Hematopoietic multipotent progenitor cell treated with erythropoietin and hydrocortisone succinate and interleukin-3 and kit ligand, for 15 days (in vitro differentiated cells): ENCODE measurements at regions not wholly inside any gene's neighbourhood (a gene's known extent, or its start where the extent isn't known, plus 50 kb on each side); places are given as distances from the start of the nearest gene placed in this dataset.
A peak's percentile ranks its signal among the peaks of the same experiment; 100 is the strongest.

Experiments used
- DNase-seq: peaks from one replicate; pipeline ENCODE4 v3.0.0-alpha.2; 2015; ENCODE audit warnings: low spot score

DNA sequence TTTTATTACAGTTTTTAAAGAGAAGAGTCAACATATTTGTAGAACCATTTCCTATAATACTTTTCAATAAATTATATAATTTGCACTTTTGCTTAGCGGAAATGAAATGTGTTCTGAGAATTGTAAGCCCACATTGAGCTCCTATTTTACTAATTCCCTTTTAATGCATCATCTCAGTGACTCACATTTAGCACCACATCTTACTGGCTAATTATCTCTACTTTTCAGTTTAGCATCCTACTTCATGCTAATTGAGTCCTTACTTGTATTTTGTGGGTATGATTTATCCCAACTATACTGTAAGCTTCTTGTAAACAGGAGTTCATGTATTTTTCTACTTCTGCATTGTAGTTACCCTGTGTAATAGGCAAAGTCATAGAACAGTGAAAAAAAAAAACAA, 67.5 kb downstream of the TMX1 start:
- DNase-seq, result no peak

DNA sequence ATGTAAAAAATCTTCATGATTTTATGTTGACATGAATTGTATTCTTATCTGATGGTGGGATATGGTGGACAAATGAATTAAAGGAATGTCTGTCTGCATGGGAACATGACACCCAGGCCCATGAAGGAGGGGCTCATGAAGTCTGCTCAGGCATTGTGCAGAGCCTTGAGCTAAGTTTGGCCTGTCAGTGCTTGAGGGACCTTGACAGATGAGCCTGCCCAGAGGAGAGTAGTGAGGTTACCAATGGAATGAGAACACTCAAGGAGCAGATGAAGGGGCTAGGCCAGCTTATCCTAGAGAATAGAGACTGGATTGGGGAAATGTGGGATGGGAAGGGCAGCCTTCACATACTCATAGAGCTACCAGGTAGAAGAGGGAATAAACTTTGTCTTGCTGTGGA, 68.8 kb downstream of the TMX1 start:
- no peak for DNase-seq

GRCh38 chr14:51310505-51310944, 70.5 kb downstream of the TMX1 start:
- DNase-seq, result no peak

- no peak for DNase-seq
These were observed 74.4 kb downstream of the TMX1 start for GRCh38 chr14:51314321-51315015.

GRCh38 chr14:51317373-51317772, 77.3 kb downstream of the TMX1 start:
- DNase-seq, result no peak

DNA sequence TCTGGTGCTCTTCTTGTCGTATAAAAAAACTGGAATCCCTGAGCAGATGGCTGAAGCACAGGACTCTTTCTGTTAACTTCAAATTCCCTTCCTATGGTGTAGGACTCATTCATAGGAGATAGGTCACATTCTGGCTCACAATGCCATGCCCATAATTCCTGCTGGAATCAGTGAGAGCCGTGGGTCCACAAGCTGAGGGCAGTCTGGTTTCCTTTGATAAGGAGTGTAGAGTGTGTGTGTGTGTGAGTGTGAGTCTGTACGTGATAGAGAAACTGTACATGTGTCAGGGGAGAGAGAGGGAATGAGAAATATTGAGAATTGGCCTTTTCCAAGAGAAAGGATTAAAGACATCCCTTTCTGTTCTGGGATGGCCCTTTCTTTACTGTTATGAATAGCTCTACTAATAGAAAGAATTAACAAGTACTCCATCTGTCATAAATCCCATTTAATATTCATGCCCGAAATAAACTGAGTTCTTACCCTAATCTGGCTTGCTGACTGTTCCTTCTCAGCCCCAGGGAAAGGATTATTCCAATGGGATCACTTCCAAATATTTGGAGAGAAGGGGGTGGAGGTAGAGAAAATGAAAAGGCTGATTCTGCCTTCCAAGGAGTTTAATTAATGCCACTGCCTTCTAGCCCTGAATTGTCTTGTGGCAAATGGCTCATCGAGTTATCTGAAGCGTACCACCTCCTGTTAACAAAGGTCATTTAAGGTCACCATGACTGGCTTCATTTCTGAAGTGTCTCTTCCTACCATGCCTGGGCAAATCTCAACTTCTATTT, 79.0 kb downstream of the TMX1 start:
- peak; percentile 3 for DNase-seq

DNA sequence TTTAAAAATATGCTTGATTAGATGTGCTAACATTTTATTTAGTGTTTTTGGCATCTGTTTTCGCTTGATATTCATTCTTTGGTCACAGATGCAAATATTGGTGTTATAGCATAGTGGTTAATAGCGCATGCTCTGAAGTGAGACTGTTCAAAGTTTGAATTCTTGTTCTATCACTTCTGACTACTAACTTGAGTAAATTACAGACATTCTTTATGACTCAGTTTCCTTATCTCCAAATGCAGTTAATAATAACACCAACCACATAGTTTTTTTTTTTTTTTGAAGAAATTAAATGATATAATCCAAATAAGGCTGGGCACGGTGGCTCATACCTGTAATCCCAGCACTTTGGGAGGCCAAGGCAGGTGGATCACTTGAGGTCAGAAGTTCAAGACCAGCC, 81.0 kb downstream of the TMX1 start:
- no peak for DNase-seq

- DNase-seq, result no peak
These were observed 83.4 kb downstream of the TMX1 start for GRCh38 chr14:51323492-51323891.

DNA sequence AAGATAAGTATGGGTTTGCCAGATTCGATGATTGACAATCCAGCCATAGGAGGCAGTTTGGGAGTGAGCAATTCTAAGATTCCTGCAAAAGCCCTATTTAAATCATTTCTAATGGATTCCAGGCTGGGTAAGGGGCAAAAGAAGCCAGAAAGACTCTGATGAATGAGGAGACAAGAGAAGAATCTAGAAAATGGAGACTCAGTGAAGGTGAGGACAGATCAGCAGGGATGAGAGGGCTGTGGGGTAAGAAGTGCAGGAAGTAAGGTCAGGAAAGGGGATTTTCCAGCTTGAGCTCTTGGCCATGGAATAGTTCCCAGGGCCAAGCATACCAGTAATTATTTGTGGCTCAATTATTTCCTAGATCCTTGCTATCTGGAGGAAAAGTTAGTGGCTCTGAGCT, 87.3 kb downstream of the TMX1 start:
- no peak for DNase-seq

DNA sequence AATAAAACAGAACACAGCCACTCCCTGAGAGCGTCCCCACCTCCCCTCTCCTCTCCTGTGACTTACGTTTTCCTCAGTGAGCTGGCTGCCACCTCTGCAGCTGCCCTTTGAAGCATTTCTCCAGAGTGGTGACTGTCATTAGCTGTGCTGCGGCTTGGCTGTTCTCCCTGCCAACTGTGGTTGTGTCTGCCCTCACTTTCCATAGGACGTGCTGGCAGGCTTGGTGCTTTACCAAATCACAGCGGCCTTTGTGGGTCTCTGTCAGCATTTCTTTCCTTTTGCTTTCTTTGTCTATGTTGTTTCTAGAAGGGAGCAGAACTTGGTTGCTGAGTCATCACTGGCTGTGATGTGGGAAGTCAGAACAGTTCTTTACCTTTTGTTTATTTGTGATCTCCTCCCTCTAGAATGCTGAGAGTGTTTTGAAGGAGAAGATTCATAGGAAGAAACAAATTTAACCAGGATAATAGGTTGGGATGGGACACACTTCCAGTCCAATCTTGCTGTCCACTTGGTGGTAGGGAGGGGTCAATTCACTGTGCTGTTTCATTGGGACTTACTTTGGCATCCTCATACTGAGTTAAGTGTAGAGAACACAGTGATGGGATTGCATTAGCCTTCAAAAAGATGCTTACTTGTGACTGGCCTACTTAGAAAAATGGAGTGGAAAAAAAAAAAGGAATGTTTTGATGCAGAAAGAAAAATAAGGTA, 88.2 kb downstream of the TMX1 start:
- no peak for DNase-seq

DNA sequence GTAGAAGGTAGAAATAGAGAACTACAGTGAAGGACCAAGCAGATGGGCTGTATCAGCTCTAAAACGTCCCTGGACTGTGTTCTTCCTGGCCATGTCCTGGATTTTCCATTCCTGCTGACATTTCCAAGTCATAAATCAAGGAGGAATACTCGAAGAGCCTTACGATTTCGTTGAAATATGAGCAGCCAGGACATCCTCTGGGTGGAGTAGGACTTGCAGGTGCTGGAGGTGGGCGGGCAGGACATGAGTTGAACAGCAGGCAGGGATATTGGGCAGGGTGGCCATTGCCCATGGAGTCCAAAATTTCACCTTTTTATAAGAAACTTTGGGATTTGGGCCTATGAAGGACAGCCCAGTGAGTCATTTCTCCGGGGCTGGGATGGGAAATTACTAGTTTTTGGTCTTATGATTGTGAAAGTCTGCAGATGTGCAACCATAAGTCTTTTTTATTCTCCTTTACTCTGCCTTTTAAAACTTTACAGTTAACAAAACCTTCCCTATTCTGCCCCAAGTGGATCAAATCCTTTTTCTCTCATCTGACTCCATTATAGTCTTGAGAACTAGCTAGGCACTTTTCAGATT, 88.8 kb downstream of the TMX1 start:
- DNase-seq, result no peak

DNA sequence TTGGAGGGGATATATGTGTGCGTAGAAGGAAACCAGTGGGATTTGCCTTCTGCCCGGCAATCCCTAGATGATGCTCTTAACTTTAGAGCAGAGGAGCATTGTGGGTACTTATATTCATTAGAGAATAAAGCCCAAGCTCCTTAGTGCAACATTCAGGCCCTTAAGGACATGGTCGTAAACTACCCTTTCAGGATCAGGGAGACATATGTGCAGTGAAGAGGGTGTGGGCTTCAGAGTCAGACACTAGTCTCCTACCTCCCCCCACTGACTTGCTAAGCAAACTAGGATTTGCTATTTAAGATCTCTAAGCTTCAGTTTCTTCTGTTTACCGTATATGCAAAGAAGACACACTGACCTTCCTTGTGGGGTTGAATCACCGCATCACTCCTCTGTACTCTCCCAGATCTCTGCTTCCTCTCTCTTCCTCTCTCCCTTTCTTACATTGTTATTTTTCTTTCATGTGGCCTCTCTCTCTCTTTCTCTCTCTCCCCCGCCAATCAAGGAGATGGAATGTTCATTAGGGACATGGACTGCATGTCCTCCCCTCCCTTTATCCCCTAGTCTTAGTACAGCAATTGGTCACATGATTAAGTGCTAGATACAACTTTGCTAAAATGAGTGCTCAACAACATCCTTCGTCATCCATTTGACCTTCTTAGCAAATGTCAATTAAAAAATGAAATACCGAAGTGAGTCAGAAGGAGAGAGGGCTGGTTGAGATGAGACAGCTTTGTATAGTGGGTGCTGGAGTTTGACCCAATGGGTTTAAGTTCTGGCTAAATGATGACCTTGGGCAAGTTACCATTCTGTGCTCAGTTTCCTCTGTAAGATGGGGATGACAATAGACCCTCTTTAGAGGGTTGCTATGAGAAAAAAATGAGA, 91.7 kb downstream of the TMX1 start:
- no peak for DNase-seq

DNA sequence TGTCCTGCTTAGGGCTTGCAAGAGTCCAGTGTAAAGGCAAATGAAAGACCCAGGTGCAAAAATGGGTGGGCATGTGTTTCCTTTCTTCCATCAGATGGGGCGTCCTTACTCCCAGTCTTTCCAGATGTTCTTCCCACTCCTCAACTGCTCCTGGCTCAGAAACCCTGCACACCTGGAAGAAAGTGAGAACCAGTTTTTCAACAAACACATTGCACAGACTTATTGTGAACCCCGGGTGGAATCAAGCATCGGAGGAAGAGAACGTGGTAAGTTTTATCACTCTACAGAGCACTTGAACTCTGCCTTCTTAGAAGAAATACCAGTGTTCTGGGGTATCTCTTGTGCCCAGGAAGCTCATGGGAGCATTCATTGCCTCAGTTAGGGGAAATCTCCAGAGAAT, 93.3 kb downstream of the TMX1 start:
- DNase-seq, result no peak

- no peak for DNase-seq
These were observed 94.0 kb downstream of the TMX1 start for GRCh38 chr14:51333901-51334521.

DNA sequence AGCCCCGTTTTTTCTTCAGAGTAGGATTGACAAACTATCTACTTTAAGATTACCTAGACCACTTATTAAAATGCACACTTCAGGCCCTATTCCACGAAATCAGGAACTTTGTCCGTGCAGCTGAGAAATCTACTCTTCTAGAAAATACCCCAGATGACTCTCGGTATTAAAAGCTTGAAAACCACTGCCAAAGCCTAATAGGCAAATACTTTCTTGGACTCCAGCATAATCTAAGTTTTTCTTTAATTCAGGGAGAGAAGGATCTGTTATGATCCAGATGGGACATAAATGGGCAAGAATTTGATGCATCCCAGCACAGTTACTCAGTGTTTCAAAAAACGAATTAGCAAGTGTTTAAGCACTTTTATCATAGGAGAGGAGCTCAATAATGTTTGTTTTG, 94.5 kb downstream of the TMX1 start:
- DNase-seq, result no peak

GRCh38 chr14:51335531-51335930, 95.5 kb downstream of the TMX1 start:
- no peak for DNase-seq

DNA sequence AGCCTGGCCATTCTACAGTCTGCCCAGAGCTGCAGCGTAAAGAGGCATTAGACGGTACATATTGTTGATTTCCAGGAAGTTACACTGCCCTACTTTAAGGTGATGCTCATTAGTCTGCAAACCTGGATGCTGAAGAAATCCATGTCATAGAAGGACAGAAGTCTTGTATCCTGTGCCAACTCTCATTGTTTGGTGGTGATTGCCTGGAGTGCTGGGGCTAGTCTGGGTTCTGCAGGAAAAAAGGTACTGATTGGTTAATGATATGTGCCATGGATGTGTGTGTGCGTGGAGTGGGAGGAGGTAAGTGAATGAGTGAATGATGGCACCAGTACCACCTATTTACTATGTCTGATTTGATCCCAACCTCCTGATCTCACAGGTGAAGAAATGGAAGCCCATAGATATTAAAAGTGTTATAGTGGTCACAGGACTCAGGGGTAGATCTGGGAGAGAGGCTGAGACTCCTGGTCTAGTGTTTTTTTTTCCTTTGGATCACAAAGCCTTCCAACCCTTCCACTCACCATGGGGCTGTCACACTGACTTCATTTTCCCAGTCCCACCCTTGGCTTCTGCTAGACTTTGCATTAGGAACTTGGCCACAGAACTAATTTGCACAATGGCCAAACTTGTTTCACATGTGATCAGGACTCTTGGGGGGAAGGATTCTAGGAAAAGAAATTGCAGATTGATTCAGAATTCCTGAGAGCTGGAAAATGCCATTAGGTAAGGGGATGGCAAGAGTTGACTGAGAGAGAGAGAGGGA, 96.1 kb downstream of the TMX1 start:
- DNase-seq, result no peak

- DNase-seq, result no peak
These were observed 96.7 kb downstream of the TMX1 start for GRCh38 chr14:51336734-51337133.

DNA sequence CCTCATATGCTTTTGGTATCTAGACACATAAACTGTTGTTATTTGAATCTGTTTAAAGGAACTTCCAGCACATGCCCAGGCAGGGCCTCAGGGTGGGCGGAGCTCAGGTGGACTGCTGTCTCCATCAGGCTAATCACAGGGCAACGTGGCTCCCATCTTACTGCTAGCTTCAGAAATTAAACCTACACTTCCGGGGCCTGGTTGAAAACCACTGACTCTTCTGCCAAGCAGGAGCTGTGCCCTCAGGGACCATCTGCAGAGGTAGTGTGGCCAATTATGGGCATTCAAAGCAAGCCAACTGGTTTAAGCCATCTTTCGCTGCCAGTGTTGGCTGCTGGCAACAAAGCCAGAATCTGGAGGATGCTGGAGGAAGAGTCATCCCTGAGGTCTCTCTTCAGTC, 97.5 kb downstream of the TMX1 start:
- no peak for DNase-seq

GRCh38 chr14:51341338-51341737, 101.3 kb downstream of the TMX1 start:
- no peak for DNase-seq
